Astrocyte of the hippocampus (primary cell): ENCODE measurements at regions not wholly inside any gene's neighbourhood (a gene's known extent, or its start where the extent isn't known, plus 50 kb on each side); places are given as distances from the start of the nearest gene placed in this dataset.
A peak's percentile ranks its signal among the peaks of the same experiment; 100 is the strongest.

Source experiments
- DNase-seq: peaks from one replicate; pipeline ENCODE4 v3.0.0; 2011; ENCODE audit warnings: low read depth, low spot score

DNA sequence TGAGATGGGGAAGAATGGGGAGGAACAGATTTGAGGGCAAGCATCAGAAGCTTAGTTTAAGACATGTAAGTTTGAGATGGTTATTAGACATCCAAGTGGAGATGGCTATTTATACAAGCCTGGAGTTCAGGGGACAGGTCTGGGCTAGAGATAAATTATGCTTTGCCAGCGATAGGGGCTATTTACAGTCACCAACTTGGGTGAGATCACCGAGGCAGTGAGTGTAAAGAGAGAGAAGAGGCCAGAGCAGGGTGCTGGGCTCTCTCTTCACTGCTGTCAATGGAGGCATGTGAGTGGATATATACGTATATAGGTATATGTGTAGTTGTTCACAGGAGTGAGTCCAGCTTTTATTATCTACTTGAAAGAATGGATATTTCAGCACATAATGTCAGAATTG is 81.0 kb downstream of the QPCT start:
- DNase-seq: no peak

DNA sequence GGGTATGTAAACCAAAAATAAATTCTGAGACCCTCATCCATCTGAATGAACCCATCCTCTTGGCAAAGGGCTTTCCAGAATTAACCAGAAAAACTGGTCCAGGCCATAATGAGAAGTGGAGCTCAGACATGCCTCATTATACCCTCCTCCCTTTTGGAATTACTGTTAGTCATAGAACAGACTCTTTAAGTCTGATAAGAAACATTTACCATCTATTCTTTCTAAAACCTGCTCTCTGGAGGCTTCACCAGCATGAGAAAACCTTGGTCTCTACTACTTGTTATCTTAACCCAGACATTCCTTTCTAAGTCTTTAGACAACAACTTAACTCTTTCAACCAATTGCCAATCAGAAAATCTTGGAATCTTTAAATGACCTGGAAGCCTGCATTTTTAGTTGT is 82.8 kb downstream of the QPCT start:
- no peak for DNase-seq

DNA sequence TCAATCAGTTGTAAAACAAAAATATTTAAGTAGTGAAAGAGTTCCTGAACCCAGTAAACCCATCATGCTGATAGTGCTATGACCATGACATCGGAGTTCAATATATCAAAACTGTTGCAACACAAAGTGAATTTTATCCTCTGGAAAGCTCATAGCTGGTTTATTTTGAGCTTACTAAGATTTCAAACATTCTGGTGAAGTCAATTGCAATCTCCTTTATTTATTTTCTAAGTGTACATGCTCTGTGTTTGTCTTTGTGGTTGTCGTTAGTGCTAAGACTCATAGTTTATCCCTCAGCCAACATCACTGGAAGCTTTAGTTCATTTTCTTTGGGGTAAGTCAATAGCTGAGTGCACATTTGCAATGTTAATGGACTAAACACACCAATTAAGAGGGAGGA is 91.9 kb downstream of the QPCT start:
- peak; percentile 59 for DNase-seq

DNA sequence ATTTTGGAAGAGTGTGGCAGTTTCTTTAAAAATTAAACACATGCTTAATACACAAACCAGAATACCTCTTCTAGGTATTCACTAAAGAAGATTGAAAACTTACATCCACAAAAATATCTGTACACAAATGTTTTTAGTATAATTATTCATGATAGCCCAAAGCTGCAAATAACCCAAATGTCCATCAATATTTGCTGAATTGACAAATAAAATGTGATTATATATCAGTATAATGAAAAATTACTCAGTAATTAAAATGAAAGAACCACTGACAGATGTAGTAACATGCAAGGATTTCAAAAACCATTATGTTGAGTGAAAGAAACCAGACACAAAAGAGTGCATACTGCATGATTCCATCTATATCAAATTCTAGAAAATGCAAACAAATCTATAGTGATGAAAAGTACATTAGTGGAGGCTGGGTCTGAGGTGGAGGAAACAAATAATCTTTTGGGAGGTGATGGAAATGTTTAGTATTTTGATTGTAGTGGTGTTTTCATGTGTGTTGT is 94.8 kb downstream of the QPCT start:
- no peak for DNase-seq

DNA sequence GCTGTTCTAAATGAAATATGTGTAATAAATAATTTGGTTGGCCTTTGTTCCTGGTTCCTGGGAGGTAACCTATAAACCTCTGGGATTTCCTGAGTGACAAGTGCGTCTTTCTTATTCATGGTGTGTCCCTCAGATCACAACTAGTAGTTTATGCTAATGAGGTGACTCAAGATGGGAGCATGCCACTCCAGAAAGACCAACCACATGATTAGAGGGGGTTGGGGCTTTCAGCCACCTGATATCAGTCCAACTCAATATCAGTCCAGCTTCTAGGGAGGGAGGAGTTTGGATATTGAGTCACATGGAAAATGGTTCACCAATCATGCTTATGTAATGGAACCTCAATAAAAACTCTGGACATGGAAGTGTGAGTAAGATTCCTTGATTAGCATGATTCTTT is 96.6 kb downstream of the QPCT start:
- peak; percentile 21 for DNase-seq

DNA sequence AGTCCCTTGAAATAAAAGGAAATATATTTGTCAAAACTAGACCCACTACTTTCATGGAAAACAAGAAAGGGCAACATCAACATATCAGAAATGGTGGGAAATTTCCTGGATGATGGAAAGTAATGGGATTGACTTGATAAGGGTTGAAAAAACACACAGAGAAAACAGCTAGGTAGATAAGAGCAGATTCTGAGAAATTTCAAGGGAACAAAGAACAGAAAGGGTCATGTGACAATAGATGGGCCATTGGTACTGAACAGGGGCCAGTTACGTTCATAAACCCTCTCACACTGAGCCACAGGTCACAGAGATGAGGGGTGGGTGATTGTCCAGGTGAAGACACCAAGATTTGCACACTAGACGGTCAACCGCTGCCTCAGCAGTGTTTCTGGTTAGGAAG is 98.7 kb downstream of the QPCT start:
- no peak for DNase-seq

DNA sequence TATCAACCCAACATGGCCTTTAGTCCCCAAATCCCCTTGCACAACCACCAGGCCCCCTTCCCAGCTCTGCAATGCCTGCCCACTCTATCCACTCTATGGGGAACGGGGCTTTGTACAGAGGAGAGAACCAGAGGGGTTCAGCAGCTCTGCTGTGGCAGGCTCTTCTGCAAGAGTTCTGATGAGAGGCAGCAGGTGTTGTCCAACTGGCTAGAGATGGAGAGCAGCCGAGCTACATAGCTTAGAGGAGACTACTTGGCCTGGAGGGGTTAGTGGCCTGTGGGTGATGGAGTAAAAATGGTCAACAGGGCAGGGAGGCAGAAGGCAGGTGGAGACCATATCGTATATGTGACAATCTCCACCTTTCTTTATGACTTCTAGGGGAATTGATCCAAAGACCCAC is 103.0 kb downstream of the QPCT start:
- no peak for DNase-seq

DNA sequence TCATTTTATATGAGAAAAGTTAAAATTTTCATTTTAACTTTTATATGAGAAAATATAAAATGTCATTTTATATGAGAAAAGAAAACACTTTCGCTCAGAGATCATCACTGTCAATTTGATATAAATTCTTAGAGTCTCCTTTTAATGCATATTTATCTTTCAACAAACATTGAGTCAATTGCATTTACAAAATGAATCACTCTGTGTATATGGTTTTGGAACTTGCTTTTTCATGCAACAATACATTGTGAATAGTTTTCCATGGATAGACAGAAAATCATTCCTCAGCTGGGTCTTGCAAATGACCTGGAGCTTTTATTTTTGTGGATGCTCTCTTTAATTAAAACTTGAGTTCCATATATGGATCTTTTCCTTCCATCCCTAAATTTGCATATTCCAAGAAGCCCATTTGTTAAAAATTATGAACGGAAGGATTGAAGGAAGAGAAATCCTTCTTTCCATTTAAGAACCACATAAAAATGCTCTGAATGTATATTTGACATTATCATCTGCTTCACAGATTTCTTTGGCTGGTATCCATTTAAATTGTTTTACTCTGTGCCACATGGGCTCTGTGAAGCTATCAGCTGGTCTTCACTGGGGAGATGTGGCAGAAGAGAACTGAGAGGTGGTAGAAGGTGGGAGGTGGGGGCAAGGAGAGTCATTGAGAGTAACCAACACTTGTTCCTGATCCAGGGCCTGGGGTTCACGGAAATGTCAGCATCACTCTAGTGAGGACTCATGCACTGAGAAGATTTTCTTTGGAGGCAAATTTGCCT is 104.1 kb downstream of the QPCT start:
- DNase-seq: no peak

DNA sequence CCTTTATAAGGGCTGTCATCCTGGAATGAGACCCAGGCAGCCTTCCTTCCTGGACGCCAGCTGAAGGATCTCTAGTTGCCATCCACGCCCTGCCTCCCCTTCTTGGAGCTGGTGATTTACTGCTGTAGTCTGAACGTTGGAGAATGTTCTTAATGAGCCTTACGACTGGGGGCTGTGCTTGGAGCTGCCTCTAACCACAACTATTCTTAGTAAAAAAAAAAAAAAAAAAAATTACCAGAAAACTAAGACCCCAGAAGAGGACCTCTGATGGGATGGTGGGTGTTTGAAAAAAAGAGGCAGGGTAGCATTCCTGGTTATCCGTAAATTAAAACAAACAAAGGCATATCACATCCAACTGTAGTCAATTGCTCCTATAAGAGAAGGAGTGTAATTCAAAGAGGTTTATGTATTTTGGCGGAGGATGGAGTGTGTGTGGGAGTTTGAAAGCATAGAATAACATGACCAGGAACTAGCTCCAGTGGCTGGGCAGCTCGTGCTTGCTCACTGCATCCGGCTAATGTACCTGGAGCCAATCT is 105.4 kb downstream of the QPCT start:
- peak; percentile 56 for DNase-seq

DNA sequence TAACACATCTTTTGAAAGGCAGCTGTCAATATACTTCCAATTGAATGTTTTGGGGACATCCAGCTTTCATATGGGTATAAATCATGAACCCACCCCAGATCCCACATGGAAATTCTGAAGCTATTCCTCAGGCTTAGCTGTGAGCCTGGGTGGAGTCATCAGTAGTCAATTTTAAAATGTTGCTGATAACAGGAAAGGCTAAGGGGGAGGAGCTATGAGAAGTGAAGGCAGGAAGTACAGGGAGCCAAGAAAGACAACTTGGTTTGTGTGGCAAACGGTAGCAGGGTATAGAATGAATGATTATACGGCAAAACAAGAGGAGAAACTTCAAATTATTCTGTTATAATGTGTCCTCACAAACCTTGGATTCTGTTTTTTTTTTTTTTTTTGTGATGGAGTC is 108.6 kb downstream of the QPCT start:
- no peak for DNase-seq

DNA sequence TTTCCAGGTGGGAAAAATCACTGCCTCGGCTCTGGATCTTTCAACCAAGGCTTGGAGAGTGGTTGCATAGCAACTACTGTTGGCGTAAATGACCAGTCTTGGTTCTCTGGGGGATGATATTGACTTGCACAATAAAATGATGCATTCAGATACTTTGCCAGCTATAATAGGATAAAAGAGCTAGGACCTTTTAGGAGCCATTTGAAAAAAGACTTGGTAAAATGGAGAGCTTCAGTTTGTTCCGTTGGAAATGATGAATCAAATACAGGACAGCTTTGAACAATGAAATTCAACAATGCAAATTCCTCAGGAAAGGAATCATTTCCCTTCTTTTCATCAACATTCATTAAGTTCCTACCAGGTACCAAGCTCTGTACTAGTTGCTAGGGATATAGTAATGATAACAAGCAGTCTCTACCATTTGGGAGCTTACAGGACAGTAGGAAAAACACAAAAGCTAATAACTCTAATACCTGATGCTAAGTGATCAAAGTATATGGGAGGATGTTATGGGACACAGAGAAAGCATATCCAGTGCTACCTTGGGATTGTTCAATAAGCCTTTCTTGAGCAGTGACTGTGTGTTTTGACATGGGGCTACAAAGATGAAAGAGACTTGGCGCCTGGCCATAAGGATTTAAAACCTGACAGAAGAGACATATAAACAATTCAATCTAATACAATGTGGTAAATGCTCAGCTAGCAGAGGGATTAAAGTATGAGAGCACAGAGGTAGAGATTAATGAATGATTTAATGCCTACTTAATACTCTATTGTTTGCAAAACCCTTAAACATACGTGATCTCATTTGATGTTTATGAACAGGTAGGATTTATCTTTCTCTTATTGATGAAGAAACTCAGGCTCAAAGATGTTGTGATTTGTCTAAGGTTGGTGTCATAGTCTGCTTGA is 110.7 kb downstream of the QPCT start:
- DNase-seq: peak; percentile 30

DNA sequence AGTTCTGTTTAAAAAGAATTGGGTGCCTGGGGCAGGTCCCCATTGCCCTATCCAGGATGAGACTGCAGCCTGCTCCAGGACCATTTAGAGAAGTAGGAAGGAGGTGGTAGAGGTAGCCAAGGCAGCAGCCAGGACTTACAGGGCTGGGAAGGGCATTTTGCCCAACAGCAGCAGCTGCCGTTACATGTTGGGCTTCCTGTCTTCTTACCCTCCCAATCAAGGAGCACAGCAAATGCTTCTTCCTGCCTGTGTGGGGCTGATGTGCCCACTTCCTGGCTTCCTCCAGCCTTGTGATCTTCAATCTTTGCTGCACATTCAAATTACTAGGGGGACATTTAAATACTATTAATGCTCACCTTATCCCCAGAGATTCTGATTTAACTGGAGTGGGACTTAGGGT is 112.0 kb downstream of the QPCT start:
- no peak for DNase-seq

DNA sequence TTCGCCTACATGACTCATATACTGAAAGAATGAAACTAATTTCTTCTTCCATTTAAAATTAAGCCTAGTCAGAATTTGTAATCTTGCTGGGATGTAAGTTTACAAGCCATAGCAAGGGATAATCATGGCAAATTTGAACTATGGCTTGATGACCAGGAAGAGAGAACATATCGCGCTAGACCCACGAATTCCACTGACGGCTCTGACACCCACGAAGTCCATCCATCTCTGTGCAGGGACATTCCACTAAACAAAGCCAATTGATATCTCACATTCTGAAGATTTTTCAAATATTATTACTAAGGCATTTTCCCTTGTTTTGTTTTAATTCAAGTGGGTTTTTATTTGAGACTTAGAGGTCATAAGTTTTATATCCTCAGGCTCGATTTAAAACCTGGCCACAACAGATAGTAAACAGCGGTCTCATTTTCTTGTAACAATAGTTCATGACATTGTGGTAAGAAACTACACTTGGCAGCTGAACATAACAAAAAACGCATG is 113.0 kb downstream of the QPCT start:
- peak; percentile 52 for DNase-seq

DNA sequence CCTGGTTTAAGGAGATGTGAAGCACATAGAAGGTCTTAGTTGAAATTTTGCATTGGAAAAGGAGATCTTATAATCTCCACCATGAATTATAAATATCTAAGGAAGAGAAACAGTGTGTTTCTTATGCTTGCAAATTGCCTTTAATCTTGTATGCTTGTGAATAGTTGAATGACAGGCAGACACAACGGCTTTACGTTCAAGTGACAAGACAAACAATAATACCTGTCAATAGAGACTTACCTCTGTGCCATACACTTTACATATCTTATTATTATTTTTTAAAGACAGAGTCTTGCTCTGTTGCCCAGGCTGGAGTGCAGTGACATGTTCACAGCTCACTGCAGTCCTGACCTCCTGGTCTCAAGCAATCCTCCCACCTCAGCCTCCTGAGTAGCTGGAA is 113.7 kb downstream of the QPCT start:
- no peak for DNase-seq

DNA sequence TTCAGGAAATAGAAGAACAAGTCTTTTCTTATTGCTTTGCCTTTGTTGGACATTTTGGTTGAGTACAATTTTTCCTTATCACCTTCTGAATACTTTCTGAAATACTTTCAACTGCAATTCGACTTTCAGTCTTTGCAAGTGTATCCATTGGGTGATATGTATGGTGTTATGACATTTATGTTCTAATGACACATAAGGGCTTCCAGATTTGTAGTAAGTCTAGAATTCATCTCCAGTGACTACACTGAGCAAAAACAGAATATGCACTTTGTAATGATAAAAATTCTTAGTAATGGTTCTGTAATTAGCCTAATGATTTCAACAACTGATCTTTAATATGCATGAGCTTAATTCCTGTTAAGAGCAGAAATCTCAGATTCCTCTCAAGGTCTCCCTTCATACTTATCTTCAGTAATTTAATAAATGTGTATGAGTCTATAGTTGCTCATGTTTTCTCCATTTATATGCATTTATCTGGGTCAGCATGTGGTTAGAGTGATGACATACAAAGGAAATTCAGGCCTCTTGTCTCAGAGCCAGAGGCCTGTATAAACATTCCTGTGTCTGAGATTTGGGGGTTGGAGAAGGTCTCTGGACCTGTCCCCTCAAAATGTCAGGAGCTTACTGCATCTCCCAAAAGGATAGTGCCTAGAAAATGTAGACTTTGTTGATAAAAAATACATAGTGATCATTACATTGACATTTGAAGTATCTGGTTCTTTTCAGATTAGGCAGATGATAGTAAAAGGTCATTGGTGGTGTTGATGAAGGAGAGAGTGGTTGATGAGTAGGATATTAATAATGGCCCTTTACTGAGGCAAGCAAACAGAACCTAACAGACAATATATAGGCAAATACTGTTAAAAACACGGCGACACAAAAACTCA is 114.9 kb downstream of the QPCT start:
- peak; percentile 60 for DNase-seq

DNA sequence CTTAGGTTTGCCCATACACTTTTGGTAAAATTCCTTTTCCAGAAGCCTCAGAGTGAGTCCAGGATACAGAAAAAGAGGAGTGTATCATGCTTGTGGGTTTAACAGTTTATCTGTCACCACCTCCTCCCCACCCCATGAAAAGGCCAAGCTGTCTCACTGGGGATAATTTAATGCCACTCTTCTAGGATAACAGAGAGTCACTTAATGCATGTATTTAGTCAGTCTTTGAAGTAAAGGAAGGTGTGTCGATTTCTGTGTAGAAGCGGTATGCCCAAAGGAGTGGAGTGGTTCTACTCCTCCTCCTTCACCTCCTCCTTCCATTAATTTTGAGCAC is 116.4 kb downstream of the QPCT start:
- no peak for DNase-seq

DNA sequence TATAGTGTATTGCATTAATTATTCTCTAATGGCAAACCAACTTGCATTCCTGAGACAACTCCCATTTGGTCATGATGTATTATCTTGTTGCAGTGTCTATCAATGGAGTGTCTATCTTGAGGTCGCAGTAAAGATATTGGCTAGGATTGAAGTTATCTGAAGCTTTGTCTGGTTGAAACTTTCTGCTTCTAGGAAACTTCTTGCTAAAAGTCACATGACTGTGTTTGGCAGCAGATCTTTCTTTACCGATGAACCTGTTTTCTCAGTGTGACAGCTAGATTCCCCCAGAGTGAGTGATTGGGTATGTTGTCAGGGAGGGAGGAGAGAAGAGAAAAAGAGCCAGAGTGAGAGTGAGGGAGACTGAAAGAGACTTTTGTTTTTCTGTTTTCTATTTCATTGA is 119.6 kb downstream of the QPCT start:
- DNase-seq: no peak

DNA sequence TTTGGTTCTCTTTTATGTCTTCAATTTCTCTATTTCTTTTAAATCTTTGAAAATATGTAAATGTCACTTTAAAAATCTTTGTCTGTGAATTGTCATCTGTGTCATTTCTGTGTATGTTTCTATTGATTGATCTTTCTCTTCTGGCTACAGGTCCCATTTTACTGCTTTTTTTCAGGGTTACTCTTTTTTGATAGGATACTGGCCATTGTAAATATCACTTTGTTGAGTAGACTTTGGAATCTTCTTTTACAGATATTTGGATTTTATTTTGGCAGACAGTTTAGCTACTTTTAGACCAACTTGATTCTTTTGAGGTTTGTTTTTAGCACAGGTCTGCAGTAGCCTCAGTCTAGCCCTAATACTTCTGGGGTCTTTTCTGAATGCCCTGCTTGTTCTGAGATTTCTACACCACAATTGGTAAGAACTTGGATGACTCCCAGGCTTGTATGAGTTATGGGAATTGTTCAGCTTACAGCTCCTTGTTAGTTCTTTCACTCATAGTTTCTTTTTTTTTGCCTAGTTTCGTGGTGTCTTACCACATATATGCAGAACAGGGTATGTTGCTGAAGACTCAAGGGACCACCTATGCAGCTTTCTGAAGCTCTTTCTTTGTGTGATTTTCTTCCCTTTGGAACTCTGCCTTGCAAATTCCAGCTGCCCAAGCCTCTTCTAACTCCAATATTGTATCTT is 122.2 kb downstream of the QPCT start:
- peak; percentile 42 for DNase-seq

DNA sequence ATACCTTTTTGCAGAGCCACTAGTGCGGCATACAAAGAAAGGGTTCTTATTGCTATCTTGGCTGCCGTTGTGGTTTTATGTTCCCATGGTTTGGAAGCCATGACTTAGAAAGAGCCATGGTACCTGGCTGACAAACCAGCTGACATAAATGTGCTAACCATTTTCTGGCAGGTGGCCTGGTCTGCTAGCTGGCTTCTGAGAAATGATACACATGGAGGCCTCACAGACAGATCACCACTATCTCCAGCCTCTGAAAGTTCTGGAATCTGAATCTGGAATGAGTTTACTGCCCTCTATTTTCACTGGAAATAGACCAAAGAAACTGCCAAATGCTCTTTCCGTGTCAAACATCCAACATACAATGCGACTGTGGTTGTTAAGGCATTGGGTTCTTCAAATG is 123.7 kb downstream of the QPCT start:
- DNase-seq: peak; percentile 83

DNA sequence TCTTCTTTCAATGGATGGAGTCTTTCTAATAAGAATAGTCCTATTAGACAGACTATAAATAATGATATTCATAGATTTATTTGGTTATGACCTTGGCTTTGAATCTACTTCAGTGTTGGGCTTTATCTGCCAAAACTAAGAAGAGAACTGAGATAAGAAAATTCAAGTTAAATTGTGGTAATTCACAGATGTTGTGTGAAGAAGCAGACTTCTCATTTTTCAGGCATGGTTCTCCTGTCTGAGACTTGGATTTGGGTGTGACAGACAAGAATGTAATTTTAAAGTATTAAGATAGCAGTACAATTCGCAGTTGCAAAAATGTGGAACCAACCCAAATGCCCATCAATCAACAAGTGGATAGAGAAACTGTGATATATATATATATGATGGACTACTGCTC is 124.7 kb downstream of the QPCT start:
- no peak for DNase-seq

DNA sequence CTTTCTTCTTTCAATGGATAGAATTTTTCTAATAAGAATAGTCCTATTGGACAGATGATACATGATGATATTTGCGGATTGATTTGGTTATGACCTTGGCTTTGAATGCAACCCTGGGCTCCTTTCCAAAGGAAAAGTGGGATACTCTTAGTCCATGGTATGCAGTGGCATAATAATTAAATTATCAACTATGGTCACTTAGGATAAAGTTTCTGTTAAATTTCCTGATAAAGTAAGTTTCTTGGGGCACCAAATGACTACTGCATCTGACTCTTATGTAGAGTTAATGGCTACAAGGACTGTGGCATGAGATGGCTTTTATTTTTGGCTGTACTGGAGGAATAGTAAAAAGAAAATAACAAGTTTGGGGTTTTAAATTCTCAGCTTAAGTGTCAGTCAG is 126.7 kb downstream of the QPCT start:
- DNase-seq: no peak
